Fibroblast of upper back skin (primary cell): ENCODE measurements at regions not wholly inside any gene's neighbourhood (a gene's known extent, or its start where the extent isn't known, plus 50 kb on each side); places are given as distances from the start of the nearest gene placed in this dataset.

Experiments used
- DNase-seq: peaks from one replicate; pipeline ENCODE4 v3.0.0-alpha.2; 2013

DNA sequence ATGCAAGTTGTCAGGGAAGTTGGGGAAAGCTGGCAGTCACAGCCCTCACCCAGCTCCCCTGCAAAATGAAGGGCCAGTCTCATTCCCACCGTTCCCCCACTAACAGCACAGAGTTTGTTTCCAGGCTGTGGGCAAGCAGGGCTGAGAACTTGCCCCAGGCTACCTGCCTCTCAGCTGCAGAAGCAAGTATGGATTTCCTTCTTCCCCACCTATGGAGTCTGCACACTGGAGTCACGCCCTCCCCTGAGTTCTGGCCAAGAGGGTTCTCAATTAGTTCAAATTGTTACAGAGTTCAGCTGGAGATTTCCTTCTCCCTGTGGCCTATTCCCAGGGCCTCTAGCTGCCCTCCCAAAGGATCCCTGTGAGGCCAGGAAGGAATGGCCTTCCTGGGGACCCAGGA lies 90.1 kb upstream of the ATP11B start:
- no peak for DNase-seq

DNA sequence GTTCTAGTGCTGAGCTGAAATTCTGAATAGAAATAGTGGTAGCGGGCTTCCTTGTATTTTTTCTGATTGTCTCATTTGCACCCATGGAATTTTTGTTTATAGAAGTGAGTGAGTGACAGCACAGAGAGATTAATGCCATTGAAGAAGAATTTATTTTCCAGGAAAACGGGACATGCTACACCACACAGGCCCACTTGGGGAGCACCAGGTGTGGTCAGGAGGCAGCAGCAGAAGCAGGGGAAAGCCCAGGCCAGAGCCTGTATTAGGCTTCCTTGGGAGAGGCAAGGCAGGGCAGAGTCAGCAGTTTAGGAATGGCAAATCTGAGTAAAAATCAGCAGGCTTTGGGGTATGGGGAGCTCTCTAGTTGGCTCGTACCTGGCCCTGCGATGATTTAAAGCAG lies 88.4 kb upstream of the ATP11B start:
- DNase-seq: no peak

DNA sequence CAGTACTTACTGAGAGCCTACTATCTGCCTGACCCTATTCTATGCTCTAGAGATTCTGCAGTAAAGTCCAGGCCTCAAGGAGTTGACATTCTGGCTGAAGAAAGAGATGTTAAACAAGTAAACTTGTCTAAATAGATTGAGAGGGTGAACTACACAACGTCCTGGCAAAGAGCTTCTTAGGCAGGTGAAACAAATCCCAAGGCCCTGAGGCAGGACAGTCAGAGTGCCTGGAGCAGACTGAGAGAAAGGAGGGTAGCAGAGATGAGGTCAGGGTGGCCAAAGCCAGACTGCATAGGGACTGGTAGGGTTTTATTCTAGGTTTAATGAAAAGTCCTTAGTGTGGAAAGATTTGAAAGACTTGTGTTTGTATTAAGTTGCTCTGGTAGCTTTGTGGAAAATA lies 84.5 kb upstream of the ATP11B start:
- DNase-seq: no peak

DNA sequence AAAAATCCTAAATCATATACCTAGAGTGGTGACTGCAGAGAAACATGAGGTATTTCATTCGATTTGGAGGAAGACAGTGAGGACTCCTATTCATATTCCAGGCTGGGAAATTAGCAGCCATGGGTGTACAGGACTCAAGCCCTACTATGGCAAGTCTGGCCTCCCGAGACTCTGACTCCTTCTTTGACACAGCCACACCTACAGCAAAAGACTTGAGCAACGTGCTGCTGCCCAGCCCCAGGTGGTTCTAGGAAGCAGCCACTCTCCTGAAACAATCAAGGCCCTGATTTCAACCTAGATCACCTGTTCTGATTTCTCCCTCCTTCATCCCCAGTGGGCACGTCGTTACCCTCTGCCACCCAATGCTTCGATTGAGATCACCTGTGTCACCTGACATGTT lies 84.0 kb upstream of the ATP11B start:
- no peak for DNase-seq

DNA sequence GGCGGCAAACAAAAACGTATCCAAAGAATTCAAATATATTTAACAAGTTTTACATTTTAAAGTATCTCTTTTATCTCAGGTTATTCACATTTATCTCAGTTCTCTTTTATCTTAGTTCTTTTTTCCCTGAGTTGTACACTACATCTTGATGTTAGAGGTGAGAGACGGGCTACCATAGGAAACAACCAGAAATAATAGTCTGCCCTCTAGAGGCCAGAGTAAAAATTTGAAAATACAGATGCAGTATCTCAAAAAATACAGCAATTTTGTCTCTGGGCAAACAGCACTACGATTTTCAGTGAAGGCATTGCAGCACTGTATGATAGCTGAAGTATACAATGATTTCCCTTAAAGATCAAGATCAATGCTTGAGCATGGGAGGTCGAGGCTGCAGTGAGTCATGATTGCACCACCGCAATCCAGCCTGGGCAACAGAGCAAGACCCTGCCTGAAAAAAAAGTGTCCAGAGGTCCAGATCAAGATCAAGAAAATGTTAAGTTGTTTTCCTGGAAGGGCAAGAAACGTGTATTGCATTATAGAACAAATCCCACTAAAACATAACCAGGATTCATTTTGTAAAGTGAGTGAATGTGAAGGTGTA lies 82.6 kb upstream of the ATP11B start:
- DNase-seq: peak; percentile 15

DNA sequence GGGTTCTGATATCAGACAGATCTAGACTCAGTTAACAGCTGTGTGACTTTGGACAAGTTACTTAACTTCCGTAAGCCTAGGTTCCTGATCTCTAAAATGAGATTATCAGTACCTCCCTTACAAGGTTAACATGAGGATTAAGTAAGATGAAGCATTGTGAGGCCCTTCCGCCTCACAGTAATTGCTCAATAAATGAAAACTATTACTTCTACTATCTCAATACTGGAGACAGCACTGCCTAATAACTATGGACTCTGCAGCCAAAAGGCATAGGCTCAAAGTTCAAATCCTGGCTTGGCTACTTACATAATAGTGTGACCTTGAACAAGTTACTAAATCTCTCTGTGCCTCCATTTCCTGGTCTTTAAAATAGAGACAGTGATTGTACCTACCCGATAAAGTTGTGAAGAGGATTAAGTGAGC lies 82.0 kb upstream of the ATP11B start:
- no peak for DNase-seq

DNA sequence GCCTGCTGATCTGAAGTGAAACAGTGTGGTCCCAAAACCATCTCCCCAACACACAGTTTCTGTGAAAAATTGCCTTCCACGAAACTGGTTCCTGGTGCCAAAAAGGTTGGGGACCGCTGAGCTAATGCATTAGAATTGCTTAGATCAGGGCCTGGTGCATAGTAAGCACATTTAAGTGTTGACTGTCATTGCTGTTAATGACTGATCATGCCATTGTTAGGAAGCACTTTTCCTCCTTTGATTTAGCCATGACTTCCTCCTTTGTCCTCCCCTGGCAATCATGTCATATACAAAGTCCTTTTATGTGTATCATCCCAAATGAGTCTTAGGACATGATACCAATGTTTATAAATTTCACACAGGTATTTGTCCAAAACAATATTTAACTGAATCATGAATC lies 81.5 kb upstream of the ATP11B start:
- DNase-seq: no peak

DNA sequence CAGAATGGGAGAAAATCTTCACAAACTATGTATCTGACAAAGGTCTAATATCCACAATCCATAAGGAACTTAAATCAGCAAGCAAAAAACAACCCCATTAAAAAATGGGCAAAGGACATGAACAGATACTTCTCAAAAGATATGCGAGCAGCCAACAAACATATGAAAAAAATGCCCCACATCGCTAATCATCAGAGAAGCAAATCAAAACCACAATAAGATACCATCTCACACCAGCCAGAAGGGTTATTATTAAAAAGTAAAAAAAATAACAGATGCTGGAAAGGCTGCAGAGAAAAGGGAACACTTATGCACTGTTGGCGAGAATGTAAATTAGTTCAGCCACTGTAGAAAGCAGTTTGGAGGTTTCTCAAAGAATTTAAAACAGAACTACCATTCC lies 80.2 kb upstream of the ATP11B start:
- no peak for DNase-seq

DNA sequence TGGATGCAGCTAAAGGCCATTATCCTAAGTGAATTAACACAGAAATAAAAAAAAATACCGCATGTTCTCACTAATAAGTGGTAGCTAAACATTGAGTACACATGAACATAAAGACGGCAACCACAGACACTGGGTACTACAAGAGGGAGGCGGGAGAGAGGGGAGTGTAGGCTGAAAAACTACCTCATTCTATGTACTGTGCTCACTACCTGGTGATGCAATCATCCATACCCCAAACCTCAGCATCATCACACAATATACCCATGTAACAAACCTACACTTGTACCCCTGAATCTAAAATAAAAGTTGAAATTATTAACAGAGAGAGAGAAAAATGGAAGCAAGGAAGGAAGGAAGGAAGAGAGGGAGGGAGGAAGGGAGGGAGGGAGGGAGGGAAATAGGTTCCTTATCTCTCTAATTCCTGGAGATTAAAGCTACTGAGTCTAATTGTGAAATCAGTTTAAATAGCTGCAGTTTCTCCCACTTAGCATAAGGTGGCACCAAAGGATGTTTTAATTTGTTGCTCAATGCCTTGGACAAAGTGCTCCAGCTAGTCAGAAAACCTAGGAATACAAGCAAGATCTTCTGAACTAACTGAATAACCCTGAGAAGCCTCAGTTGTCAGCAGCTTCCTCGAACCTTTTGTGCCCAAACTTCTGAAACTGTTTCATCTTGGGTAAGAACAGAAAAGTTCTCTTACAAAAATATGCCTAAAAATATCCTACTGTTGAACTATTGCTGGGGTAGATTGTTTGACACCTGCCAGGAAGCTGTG lies 79.4 kb upstream of the ATP11B start:
- DNase-seq: peak; percentile 67

DNA sequence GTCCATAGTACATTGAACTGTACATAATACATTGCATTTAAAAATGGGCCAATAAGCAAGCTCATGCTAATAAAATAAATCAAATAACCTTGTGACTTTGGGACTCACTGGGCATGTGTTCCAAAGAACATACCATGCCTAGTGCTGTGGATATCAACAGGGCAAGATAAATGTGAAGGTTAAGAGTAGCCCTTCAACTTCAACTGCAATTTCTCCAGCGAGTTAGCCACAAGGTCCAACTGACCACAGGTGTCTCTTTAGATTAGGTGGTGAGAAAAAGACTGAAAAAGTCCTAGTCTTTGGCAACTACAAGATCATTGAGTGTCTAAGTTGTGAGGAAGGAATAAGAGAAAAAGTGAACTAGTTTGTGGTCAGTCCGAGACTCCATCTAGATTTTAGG lies 78.3 kb upstream of the ATP11B start:
- DNase-seq: no peak

DNA sequence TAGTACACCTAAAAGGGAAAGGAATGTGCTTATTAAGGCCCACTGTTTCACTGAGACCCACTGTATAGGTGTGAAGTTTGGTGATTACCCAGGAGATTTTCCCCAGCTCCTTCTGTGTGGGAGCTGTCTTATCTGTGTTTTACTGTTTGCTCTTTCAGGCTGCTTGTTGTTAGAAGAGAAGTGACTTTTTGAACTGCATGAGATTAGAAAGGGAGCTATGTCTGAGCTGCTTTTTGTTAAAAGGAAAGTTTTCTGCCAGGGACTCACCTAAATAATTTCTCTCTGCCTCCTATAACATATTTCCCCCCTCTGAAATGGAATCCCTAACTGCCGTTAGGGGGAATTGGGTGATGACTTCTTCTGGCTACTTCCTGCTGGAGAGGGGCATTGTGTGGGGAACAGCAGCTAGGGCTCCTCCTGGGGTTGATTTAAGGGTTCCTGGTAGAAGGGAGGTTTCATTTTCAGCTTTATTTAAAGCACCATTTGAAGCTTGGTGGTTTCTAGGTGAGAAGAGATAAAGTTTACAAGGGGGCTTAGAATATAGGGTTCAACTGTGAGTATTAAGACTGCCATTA lies 77.1 kb upstream of the ATP11B start:
- no peak for DNase-seq

DNA sequence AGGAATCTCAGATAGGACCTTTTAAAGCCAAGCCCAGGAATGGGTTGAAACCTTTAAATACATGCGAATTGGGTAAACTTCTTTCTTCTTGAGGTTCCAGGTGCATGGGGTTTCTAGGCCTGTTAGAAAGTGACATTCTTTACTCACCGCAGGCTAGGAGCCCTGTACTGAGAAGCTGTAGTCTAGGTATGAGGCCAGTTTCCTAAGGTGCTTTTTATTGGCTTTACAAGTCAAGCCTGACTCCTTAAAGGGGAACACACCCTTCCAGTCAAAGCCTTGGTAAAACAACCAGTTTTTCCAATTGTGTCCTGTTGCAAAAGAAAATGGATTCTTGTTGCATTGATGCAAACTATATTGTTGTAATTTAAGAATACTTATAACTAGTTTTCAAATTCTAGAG lies 76.1 kb upstream of the ATP11B start:
- DNase-seq: no peak

DNA sequence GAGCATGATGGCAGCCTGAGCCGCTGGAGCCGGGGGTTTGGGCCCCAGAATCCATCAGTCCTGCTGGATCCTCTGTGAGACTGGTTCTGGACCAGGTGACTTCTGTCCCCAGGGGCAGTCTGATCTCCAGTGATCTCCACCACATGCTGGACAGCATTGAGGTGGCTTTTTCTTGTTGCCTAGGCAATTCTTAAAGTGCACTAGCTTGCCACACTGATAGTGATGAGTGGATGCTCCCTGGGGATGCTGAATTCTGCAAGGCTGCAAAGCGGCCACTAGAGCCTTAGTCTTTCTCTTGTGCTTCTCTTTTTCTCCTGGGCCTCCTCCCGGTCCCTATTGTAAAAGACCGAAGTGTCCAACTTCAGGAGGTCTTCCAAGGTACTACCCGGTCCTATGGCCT lies 70.4 kb upstream of the ATP11B start:
- no peak for DNase-seq

DNA sequence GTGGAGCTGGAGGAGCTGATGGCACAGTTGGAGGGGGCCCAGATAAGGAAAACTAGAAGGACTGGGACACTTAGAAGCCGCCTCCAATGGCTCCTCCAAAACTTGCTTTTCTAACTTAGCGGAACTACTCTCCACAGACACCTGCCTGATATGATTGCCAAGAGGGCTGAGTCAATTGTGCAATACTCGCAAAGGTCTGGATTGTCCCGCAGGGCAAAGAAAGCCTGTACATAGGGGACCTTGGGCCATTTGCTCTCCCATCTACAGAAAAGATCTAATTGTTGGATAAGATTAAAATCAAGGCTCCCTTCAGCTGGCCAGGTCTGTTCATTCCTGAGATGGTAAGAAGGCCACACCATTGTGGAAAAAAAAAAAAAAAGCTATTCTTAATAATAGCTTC lies 69.7 kb upstream of the ATP11B start:
- DNase-seq: no peak

DNA sequence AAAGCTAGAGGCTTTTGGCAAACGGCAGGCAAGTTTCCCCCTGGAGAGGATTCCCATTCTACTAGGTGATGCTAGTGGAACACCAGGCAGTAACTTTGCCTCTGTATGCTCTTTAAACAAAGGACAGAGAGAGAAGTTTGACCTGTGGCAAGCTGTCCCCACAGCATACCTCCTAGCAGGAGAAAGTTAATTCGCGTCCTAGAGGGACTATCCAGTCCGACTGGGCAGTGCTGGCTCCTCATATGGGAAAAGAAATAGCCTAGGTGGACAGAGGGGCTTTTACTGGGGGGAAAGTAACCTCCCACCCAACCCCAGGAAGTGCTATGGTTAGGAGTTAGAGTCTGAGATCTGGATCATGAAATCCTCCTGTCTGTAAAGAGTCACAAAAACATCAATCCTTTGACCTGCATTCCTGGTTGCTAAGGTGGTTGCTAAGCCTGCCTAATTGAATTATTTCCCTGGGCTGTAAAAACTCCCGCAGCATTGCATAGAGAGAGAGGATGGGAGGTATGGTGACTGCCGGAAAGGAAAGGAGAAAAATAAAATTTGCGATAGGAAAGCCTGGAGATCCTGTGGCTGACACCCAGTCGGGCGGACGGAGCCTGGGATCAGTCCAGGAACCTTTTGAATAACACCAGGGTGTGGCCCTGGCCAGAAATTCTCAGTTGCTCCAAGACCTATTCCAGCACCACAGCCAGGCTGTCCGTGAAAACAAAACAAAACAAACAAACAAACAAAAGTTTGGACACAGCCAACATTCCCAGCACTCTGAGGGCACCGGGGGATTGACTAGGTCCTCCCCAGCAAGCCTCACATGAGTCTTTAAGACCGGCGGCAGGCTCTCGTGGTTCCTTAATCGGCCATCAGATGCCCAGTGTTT lies 67.7 kb upstream of the ATP11B start:
- peak; percentile 30 for DNase-seq

DNA sequence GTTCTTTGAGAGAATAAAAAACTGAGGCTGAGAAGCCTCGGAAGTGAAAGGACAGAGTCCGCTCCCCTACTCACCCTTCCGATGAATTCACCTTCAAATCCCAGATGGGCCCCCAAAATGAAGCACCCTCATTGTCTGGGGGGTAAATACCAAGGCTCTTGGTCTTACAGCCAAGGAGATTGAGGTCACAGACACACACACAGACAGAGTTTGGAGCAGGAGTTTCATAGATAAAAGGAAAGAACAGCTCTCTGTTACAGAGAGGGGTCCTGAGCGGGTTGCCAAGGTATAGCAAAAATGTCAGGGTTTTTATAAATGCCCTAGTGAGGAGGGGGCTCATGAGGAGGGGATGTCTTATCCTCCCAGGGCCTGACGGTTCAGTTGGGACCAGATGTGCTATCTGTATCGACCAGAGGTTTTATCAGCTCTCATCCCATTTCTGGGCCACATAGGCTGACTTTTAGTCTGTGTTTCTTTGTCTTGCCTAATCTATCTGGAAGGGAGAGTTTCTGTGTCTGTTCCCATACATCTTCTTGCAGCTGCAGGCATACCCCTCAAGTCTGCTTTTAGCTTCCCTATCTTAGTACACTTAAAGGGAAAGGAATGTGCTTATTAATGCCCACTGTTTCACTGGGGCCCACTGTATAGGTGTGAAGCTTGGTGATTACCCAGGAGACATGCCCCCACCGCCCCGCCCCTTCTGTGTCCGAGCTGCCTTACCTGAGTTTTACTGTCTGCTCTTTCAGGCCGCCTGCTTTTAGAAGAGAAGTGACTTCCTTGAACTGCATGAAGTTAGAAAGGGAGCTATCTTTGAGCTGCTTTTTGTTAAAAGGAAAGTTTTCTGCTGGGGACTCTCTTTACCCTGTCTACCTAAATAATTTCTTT lies 66.8 kb upstream of the ATP11B start:
- DNase-seq: no peak

DNA sequence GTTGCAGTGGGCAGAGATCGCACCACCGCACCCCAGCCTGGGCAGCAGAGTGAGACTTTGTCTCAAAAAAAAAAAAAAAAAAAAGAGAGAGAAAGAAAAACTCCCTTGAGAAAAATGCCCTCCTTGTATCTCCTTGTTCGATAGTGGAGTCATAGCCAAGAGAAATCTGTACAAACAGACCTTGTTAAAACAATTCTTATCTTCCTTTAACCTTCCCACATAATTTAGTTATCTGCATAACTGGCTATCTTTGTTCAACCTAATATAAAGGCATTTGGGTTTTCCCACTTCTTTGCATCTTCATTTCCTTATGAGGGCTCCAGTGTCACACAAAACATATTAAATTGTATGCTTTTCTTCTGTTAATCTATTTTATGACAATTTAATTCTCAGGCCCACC lies 65.1 kb upstream of the ATP11B start:
- no peak for DNase-seq

DNA sequence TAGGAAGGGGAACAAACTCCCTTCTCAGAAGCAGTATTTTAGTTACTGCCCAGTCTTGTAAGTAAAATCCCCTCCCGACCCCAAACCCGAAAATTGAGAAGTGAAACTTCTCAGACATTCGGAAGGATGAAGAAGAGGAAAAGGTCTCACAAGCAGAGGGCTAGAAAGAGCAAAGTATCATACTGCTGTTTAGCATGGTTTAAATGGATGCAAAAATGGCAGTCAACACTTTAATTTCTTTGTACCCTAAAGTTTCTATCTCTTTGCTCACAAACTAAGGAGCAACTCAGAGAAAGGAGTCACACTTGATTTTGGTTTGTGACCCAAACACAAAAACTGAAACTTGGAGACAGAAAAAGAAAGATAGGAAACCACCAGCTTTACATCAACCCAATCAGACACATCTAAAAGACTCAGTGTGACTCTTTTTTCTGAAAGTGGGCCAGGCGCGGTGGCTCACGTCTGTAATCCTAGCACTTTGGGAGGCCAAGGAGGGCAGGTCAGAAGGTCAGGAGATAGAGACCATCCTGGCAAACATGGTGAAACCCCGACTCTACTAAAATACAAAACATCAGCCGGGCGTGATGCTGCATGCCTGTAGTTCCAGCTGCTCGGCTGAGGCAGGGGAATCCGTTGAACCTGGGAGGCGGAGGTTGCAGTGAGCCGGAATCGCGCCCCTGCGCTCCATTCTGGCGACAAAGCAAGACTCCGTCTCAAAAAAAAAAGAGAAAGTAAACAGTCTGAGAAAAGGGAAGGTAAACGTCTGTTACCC lies 63.2 kb upstream of the ATP11B start:
- no peak for DNase-seq

DNA sequence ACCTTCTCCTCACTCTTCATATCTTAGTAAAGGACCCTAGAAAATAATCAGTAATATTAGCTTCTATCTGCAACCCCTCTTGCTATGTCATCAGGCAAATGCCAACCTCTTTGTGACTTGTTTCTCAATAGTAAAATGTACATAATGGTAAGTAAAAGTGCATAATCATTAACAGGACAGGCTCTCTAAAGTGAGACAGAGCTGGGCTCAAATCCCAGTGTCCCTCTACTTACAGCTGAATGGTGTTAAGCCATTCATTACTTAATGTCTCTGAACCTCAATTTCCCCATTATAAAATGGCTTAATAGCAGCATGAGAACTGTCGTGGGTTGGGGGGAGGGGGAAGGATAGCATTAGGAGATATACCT lies 62.6 kb upstream of the ATP11B start:
- DNase-seq: no peak

DNA sequence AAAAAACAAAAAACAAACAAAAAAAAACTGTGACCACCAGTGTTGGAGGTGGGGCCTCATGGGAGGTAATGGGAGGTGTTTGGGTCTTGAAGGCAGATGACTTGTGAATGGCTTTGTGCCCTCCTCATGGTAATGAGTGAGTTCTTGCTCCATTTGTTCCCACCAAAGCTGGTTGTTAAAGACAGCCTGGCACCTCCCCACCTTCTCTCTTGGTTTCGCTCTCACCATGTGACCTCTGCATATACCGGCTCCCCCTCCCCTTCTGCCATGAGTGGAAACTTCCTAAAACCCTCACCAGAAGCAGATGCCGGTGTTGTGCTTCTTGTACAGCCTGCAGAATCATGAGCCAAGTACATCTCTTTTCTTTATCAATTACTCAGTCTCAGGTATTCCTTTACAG lies 61.5 kb upstream of the ATP11B start:
- no peak for DNase-seq

DNA sequence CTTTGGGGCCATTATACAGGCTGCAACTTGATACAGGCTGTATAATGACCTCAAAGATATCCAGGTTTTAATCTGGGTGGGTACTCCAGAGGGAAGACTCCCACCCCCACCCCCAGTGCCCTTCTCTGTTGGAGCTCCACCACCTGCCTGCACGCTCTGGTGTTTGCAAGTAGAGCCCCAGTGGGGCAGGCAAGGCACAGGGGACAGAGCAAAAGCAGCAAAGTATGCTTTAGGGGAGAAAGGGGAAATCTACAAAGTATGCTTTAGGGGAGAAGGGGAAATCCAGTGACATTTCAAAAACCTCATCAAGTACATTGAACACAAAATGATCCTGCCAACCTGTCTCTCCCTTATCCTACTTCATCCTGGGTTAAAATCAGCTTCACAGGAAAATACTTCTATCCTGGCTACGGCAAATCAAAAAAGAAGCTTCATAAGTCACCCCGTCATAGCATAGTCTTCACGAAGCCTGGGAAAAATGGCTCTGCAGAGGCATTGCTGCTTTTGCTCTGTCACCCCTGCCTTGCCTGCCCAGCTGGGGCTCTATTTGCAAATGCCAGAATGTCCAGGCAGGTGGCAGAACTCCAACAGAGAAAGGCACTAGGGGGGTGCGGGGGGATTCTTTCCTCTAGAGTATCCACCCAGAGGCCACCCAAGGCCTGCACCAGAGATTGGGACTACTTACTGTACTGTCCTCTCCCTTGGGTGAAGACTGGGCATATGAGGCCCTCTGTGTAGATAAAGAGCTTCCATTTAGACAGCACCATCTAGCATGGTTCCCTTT lies 60.9 kb upstream of the ATP11B start:
- no peak for DNase-seq
